HG03139 (cell line): ENCODE measurements at regions not wholly inside any gene's neighbourhood (a gene's known extent, or its start where the extent isn't known, plus 50 kb on each side); places are given as distances from the start of the nearest gene placed in this dataset.

ENCODE experiments used
- ATAC-seq: cut with Tn5 transposase; IDR thresholded peaks from one replicate; pipeline ENCODE4 v1.9.1; 2021; ENCODE audit not compliant: unreplicated experiment

- no peak for ATAC-seq
Measured at GRCh38 chr14:53896726-53897125, 59.9 kb downstream of the BMP4 start.

GRCh38 chr14:53894456-53894855, 62.2 kb downstream of the BMP4 start:
- no peak for ATAC-seq

GRCh38 chr14:53893374-53893773, 63.3 kb downstream of the BMP4 start:
- no peak for ATAC-seq

DNA sequence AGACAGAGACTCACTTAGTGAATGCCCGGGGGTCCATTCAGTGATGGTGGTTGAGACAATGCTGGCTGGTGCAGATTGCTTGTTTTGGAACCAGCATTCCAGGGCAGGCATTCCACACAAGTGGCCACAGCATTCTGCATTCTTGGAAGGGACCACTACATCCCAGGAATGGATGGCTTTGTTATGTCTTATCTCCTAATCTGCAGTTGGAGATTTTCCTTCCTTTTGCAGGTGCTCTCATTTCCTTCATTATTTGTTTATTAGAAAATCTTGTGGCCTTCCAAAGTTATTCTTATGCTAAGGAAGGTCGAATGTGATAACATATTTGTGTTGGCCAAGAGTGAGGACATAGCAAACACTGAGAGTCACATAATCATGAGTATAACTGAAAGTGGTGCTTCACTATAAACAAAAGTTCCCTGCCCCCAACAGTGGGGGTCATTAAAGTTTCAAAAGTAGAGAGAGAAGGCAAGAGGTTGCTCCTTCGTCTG, 66.0 kb downstream of the BMP4 start:
- no peak for ATAC-seq

- no peak for ATAC-seq
Measured at GRCh38 chr14:53888535-53889386, 67.9 kb downstream of the BMP4 start.

DNA sequence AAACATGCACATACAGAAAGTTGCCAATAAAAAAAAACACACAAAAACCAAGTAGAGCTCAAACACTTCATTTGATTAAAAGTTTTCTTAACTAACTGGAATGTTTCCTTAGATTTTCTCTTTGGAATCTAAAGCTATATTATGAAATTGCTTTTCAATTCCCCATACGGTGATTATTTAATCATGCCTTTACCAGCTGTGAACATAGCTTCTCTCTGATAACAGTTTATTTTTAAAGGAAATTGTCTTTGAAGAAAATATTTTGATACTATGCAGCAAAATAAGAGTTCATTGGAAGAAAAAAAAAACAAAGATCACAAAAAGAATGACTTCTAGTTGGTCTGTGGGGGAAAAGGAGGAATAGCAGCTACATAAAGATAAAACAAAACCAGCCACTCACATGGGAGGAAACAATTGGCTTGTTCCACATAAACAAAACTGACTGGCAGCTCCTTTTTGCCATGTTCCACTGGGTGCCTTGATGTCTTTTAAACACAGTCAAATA, 71.4 kb downstream of the BMP4 start:
- no peak for ATAC-seq

- ATAC-seq, result no peak
Measured at GRCh38 chr14:53884601-53885000, 72.0 kb downstream of the BMP4 start.

- no peak for ATAC-seq
Measured at GRCh38 chr14:53883739-53884138, 72.9 kb downstream of the BMP4 start.

- no peak for ATAC-seq
Measured at GRCh38 chr14:53882684-53883083, 73.9 kb downstream of the BMP4 start.

DNA sequence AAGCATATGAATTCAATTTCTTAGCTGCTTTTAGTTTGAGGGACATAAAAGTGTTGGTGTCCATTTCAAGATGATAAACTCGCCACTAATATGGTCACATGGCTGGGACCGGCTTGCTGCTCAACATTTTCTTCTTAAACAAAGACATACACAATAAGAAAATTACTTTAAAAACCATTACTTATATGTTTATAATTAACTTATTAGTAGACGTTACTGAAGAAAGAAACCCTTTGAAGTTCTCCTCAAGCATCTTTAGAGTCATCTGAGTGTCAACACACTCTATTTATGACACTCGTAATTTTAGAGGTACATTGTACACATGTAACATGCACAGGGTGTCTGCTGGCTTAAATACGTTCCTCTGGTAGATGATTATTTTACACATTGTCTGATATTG, 74.7 kb downstream of the BMP4 start:
- no peak for ATAC-seq

DNA sequence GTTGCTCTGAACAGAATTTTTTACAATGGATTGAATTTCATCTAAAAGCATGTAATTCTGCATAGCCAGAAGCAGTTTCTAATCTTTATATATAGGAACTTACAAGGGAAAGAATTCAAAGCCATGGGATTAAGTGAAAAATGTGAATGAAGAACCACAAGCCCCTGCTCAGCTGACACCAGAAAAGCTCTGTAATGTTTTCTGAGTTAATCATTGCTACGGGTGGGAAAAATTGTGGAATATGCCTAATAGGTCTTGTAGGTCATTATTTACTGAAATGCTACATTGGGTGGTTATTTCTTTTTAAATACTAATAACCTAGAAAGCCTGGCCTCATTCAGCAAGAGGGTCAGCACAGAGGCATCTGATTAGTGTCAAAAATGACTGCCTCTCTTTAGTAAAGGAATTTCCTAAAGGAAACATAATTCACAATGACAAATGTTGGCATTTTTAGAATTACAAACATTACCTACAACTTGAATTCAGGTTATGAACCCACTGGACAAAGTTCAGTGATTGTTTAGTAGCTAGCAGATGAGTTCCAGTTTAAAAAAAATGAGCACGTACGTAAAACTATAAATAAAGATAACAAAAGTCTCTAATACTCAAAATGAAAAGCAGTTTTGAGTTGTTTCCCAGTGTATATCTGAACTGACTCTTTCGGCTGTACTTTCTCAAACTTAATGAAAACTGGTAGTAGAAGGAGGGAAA, 75.3 kb downstream of the BMP4 start:
- no peak for ATAC-seq

- ATAC-seq, result no peak
Measured at GRCh38 chr14:53880761-53881160, 75.9 kb downstream of the BMP4 start.

DNA sequence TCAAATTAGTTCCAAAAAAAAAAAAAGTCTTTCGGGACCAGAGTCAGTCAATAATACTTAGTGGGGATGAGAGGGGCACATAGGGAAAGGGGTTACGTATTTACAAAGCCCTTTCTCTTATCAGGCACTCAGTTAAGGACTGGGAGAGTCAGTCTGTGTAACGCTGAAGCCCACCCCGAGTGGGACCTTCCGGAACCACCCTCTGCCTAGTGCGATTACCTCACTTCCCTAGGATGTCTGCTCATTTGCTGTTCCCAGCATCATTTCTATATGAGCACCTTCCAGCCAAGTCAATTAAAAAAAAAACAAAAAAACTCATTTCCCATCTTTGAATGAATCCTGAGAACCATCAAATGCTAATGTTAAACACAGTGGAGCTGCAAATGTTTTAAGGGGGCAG, 76.9 kb downstream of the BMP4 start:
- ATAC-seq, result no peak

DNA sequence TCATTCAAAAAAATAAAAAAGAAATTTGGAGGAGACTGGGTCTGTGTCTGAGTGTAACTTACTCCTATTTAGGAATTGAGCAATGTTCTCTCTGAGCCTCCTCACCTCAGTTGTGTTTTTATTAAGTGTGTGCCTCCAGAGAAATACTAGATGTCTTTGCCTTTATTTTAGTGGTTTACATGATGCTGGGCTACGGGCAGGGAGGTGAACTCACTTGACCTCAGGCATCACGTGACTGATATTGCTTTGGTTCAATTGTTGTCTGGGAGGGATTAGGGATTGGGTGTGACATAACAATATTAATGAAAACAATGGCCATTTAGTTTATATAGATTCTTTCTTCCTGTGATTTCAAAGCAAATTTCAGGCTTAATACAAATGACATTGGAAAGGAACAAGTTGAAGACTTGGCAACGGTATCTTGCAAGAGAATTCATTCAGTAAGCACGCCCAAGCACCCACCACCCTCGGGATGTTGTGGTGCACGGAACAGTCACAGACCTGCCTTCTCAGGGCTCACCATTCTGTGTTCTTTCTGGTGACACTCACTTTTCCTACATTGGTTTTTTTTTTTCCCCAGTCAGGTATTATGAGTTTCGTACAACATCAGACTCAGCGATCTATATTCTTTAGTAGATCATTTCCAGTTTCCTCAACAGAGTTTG, 77.5 kb downstream of the BMP4 start:
- no peak for ATAC-seq

- ATAC-seq, result no peak
Measured at GRCh38 chr14:53875324-53875897, 81.2 kb downstream of the BMP4 start.

DNA sequence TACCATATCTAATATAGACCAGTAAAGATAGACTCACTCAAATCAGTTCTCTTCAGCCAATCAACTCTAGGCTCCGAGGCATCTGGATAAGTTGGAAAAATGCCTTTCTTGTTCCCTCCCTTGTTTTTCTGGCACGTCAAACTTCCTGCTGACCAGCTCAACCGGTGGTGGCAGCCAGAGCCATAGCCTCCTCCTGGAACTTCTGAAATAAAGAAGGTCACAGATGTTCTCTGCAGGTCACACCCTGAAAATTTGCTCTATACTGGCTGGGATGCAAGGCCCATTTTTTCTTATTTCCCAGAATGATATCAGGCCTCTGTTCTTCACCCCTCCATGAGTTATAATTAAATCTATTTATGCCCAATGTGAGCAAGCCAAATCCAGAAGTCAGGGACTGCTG, 81.9 kb downstream of the BMP4 start:
- no peak for ATAC-seq

DNA sequence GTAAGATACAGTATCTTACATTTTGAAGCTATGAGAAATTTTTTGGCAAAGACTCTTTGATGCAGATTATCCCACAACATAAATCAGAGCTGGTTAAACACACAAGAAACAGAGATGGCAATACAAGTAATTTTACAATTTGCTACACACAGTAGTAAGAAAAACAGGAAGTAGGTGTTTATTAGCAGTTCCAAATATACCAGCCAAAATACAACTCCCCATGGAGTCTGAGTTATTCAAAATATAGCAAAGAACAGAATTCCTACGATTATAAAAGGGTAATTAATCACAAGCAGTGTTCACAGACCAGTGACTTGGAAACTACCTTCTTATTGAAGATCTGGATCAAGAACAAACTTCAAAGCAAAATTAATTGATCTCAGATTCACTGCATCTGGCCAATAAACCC, 83.9 kb downstream of the BMP4 start:
- no peak for ATAC-seq

GRCh38 chr14:53871951-53872350, 84.7 kb downstream of the BMP4 start:
- ATAC-seq, result no peak

DNA sequence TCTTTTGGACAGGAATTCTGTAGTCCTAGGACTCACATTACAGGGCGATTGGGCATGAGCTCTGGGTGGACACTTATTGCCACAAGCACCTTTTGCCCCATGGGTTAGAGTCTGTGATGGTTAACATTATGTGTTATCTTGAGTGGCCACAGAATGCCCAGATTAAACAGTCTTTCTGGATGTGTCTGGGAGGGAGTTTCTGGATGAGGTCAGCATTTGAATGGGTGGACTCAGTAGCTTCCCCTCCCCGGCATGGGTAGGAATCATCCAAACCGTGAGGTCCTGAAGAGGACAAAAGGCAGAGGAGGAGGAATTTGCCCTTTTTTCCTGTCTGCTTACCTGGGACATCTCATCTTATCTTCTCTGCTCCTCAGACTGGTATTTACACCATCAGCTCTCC, 85.6 kb downstream of the BMP4 start:
- ATAC-seq, result no peak

DNA sequence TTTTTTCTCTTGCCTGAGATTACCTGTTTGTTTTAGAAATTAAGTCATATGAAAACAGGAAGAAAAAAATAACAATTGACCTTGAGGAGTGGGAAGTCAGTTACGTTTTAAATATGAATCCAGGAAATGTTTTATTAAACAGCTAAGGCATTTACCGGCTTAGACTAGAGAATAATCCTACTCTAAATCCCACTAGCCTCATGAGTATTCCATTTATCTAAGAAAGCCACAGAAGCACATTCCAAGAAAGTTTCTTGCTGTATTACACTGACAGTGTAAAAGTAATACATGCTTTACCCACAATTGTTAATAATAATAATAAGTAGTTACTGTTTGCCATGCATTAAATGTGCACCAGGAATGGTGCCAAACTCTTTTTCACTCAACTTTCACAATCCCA, 90.9 kb downstream of the BMP4 start:
- no peak for ATAC-seq

- no peak for ATAC-seq
Measured at GRCh38 chr14:53861781-53862180, 94.8 kb downstream of the BMP4 start.
